ENCODE measurements at regions not wholly inside any gene's neighbourhood (a gene's known extent, or its start where the extent isn't known, plus 50 kb on each side); places are given as distances from the start of the nearest gene placed in this dataset.
"Not testable (repeated sequence)": the region's sequence is repeated elsewhere in the genome, so short reads cannot be mapped to it uniquely, and the experiment has no call there.

DNA sequence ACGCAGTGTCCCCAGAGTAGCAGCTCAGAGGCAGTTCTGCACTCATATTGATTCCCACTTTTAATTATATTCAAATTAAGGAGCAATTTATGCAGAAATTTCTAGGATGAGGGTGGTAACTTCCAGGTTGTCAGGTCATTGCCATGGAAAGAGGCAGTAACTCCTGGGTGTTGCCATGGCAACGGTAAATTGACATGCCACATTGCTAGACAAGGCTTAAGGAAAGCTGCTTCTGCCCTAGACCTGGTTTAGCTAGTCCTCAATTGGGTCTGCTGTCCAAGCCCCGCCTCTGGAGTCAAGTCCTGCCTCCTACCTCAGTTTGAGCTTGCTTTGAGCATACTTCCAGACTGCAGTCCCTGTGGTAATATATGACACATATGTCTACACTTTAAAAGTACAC lies 53.8 kb upstream of the CXorf66 start:
- H3K27ac ChIP-seq (ENCODE audit: low read depth, low read length); H3K27me3 ChIP-seq (ENCODE audit: insufficient read depth, low read length); H3K4me1 ChIP-seq (ENCODE audit: control insufficient read depth, insufficient read depth, low read length, unreplicated experiment); H3K79me2 ChIP-seq (ENCODE audit: control insufficient read depth, insufficient read depth, low read length, unreplicated experiment); H2AFZ ChIP-seq (ENCODE audit: low read length, unreplicated experiment); H3K4me3 ChIP-seq (ENCODE audit: low read depth, low read length); H3K36me3 ChIP-seq (ENCODE audit: insufficient read depth, low read length): not testable (repeated sequence)
